ENCODE measurements at regions not wholly inside any gene's neighbourhood (a gene's known extent, or its start where the extent isn't known, plus 50 kb on each side); places are given as distances from the start of the nearest gene placed in this dataset.

DNA sequence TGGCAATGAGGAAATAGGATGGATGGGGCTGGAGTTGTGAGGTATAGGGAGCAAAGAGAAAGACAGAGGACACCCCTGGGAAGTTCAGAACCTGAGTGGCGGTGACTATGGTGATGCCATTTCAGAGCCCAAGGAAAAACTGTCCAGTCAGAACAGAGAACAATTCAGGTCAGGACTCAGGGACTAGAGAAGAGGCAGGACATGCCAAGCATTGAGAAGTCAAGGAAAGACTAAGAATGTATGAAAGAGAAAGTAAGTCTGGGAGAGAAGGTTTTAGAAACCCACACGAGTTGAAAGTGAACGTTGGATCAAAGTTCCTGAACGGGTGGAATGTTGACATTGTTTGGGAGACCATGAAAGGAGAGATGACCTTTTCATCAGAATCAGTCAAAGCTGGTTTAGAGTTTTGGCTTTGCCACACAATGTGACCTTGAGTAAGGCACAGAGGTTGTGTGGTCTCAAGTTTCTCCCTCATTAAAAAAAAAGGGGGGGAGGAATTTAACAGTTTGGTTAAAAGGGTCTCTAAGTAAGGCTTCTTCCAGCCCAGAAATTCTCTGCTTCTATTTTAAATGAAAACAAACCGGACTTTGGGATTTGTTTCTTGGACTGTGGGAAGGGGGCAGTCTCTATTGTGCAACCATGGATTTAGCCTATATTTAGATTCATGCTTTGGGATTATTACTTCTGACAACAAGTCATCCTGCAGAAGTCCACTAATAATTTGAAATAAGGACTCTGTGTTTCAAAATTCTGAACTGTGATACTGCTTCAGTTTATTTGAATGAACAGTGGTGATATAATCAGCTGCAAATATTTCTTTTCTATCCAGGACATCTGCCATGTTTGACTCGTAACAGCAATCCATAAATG is 315.9 kb upstream of the TBL1XR1 start:
- DNase-seq (ENCODE audit: low spot score): no peak

DNA sequence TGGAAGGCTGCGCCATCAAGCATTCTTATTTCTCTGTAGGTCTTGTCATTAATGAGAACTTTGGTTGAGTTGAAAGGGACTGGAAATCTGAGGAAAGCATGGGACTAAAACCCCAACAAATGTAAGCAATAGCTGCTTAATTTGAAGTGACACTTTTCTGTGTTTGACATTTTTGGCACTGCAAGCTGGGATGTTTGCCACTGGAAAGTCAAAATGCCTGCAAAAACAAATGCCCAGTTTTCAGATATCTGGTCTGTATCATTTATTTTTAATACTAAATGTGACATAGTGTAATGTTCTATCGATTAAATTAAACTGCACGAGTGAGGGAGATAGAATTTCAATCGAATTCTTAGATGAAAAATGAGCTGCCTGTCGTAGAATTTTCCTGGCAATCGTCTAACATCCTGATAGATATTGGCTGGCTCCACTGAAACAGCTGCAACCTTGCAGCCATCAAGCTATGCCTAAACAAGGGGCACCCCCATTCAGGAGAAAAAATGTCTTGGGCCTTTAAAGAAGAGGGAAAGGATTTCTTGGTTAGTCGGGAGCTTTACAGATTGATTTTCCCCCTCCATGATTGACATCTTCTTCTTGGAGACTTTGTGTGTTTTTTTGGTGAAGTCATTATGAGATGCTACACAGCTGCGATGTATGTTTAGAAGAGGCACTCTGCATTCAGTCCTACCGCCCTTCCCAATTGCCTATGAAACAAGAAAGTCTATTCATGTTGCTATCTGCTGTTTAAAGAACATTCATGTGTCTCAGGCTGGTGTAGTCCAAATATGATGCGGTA is 316.7 kb upstream of the TBL1XR1 start:
- no peak for DNase-seq (ENCODE audit: low spot score)

DNA sequence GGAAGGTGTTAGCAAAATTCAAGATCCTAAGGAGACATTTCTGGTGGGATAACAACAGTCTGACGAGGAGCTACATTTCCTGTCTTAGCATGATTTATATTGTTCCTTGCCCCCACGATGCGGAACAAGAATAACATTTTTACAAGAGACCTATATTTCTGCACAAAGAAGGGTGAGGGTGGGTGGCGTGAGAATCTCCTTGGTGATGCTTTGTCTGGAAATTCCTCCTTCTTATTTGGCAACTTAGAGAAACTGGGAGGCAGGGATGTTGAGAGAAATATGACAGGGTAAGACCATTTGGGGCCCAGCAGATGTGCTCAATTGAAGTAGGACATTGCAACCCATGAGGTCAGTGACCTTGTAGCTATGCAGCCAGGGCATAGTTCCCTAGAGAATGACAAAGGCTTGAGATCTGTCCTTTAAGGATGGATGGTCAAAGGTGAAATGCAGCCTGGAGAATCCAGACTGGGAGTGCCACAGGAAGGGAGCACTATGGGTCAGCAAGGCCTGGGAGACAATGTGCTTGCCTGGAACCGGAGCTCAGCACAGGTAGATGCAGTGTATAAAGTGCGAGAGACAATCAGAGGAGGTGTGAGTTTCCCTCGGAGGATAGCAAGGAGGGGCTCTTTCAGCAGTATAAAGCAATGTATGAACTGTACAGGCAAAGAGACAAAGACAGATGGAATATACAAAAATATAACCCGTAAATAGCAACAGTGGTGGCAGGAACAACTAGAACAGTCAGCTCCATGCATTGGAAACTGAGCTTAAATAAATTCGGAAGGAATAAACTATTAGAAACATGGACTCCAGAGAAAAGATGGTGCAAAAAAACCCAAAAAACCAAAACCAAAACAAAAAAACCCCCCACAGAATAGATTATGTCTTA is 317.6 kb upstream of the TBL1XR1 start:
- no peak for DNase-seq (ENCODE audit: low spot score)

DNA sequence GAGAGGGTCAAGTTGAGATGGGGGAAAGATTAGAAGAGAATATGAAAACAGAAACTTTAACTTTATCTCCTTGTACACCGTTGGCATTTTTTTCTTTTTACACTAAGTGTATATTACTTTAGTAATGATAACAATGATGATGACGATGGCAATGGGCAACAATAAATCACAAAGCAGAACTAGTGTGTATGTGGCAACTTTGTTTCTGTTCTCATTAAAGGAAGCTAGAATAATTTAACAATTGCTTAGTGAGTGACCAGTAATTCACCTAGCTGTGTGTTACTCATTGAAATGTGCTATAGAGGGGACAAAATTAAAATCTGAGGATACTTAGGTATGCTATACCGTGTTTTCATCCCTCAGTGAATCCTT is 318.5 kb upstream of the TBL1XR1 start:
- DNase-seq (ENCODE audit: low spot score): no peak

DNA sequence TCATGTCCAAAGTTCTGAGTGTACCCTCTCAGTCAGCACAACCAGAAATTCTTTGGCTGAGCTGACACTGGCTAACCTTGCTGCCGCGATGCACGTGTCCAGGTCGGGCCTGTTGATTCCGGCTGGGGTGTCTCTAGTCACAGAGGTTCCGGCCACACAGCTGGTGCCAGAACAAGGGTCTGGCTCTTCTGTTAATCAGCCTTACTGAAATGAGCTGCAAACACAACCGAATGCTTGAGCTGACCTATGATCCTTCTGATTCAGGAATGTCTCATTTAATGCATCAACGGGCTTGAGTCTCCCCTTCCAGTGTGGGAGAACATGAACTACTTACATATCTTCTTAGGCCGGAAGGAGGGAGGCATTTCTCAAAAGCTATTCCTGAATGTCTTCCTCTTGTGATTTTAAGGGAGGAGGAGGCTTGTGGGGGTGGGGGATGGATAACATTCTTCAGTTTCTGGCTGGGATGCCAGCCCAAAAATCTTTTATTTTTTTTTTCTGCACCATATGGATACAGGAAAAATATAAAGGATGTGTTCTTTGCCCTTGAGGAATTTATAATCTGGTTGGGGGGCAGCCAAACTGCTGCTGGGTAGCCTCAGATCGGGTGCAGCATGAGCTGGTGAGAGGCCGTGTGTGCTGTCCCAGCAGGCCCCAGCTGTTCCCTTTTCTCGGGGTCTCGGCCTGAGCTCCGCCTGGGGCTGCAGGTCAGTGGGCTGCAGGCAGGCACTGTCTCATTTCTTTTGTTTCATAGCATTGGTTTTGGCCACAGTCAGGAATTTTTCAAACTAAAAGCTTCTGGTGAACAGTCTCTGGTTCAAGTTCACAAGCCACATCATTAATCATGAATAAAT is 319.1 kb upstream of the TBL1XR1 start:
- no peak for DNase-seq (ENCODE audit: low spot score)

DNA sequence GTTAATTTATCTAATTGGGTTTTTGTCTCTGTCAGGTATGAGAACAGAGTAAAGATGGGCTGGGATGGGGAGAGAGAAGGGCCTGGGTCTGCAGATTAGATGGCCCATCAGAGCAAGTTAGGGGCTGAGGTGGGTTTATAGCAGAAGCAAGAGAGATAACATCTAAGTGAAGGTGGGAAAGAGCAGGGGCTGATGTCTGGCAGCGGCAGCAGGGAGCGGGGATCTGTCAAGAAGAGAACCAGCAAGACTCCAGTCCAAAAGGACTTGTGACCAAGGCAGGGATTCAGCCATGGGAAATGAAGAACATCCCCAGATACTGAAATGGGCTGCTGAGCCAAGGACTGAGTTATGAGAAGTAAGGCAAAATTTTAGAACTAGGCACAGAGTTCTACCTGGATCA is 320.6 kb upstream of the TBL1XR1 start:
- no peak for DNase-seq (ENCODE audit: low spot score)

DNA sequence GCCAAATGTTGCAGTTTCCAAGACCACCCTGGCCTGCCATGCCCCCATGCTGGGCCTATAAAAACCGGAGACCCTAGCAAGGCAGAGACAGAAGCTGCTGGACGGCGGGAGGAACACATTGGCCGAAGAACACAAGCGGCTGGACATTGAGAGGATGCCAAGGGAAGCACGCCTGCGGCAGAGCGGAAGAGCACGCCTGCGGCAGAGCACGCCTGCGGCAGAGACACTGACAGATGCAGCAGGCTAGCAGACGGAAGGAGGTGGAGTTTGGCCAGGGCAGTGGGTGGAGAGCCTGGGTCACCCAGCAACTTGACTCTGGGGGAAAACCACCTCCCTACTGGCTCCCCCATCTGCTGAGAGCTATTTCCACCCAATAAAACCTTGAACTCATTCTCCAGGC is 322.3 kb upstream of the TBL1XR1 start:
- no peak for DNase-seq (ENCODE audit: low spot score)

DNA sequence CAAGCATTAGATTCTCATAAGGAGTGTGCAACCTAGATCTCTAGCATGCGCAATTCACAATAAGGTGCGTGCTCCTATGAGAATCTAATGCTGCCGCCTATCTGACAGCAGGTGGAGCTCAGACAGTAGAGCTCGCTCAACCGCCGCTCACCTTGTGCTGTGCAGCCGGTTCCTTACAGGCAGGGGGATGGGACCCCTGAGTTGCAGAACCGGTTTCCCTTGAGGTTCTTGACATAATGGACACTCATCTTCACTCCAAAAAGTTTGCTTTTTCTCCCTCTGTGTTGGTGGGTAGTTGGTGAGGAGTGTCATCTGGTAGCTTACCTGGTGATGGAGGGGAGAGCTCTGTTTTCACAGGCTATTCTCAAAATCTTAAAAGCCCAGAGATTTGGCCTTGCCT is 324.0 kb upstream of the TBL1XR1 start:
- DNase-seq (ENCODE audit: low spot score): no peak

DNA sequence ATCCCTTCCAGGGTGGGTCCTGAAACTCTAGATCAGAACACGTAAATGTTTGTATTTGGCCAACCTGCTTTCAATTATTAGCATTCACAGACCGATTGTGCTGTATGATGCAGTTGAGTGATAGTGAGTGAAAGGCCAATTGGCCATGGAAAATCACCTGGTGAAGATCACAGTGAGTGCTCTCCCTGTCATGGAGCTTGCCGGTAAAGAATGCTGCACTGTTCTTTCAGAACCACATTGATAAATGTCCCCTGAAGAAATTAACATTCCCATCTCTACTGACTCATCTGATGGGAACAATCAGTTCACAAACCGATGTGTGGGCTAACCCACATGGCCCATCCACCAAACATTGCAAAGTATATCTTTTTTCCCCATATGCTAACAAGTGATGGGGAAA is 324.8 kb upstream of the TBL1XR1 start:
- DNase-seq (ENCODE audit: low spot score): no peak

DNA sequence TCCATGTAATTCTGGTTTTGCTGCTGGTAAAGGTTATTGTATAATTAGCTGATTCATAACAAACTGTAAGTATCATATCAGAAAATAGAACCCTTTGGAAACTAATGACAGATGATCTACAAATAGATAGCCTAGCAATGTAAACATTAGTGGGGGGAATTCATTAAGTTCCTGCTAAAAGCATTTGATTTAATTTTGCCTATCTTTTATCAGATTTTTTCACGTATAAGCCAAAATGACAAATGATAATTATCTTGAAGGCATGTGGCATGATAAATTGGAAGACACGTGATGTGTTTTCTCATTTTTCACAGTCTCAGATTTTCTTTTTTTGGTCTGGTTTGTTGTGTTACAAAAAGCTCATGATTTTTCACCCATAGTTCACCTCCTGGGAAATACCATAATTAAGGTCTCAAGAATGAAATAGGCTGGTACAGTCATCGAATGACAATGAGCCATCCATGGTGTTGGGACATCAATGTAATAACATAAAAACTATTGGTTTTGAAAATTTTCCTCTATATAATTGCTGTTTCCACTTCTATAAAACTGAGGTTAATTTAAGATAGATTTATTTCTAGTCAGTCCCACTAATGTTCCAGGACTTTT is 325.9 kb upstream of the TBL1XR1 start:
- DNase-seq (ENCODE audit: low spot score): no peak

DNA sequence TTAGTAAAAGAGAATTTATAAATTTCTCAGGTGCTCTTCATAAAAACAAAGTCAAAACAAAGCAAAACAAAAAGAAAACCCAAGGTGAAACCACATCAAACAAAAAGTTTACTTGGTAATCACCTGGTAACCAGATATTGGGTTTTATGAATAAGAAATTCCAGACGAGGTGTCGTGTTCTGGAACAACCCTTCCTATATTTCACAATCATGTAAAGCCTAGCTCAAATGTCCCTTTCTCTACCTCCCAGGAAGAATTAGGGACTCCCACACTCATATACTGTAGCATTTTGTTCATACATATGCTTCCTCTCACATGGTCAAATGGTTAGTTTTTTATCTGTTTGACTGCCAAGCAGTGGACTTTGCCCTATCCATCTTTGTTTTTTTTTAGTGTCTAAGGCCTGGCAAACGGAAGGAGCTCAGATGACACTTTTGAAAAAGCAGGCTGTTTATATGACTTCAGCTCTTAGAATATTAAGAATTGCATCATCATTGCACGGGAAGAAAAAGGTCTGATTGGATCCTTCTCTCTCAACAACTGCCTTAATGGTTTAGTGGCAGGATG is 326.7 kb upstream of the TBL1XR1 start:
- DNase-seq (ENCODE audit: low spot score): no peak

DNA sequence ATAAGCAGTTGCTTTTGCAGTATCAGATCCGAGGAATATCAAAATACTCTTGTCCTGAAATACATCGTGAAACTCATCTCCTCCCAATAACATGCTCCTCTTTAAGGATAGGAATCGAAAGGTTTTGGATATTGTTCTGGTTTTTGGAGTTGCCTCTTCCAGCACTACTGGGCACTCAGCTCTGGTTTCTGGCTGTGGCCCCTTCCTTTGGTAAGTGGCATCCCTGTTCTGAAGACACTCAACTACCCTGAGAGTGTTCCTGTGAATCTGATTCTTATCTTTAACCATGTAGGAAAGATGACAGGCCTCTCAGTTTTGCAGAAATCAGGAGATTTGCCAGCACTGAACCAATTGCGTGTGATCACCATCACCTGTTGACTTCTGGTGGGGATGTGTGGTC is 327.5 kb upstream of the TBL1XR1 start:
- DNase-seq (ENCODE audit: low spot score): no peak

DNA sequence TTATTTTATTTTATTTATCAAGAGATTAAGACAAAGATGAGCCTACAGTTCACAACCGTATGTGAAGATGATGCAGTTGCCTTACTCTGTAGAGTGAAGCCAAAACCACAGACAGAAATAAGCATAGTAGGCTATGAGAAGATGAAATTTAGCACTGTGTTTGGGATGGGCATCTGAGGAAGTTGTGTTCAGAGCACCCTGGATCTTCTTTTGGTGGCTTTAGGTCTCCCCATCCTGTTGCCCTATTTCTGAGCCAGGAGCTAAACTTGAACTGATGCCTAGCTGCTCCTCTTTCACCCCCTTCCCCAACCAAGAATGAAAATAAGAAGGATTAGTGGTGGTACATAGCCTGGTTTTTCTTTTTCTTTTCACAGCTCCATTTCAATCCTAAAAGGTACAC is 328.1 kb upstream of the TBL1XR1 start:
- DNase-seq (ENCODE audit: low spot score): no peak

DNA sequence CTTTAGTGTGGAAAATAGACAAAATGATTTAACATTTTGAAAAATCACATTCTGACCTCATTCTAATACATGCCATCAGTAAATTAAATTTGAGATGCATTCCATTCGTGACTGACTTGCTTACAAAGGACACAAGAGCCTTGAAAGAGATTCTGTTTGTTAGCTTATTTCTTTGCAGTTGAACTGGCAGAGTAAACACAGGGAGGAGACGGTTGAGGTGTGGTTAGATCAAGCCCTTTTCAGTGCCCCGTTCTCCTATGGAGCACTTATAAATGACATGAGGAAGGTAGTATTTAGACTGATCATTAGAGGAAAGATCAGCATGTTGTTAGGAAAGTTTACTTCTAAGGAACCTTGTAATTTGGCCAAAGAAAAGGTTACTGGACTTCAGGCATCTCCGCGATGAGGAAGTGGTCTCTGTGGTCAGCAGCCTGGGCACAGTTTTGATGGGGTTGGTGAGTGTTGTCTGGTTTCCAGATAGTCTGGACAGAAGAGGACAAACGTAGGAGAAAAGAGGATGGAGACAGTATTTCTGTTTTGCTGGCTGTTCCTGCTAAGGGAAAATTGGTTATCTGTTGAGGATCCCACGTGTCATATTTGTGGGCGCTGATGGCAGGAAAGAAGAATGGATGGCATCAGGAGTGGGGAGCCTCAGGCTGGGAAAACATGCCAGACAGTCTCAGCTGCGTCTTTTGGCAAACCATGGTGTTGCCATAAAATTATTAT is 328.9 kb upstream of the TBL1XR1 start:
- no peak for DNase-seq (ENCODE audit: low spot score)

DNA sequence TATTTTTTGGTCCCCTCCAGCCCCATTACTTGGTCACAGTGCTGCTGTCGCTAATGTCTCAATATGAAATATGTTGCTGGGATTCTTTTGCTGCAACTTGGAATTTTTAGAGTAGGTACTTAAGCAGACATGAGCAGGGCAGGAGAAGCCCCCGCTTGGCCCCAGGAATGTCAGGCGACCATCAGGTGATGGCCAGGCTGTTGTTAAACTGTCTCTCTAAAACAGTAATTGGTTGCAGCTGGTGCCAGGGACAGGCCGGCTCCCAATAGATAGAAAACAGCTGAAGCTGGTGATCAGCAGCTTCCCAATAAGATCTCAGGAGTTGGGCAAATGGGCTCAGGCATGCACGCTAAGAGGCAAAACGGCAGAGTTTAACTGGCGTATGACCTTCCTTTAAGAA is 329.9 kb upstream of the TBL1XR1 start:
- no peak for DNase-seq (ENCODE audit: low spot score)

DNA sequence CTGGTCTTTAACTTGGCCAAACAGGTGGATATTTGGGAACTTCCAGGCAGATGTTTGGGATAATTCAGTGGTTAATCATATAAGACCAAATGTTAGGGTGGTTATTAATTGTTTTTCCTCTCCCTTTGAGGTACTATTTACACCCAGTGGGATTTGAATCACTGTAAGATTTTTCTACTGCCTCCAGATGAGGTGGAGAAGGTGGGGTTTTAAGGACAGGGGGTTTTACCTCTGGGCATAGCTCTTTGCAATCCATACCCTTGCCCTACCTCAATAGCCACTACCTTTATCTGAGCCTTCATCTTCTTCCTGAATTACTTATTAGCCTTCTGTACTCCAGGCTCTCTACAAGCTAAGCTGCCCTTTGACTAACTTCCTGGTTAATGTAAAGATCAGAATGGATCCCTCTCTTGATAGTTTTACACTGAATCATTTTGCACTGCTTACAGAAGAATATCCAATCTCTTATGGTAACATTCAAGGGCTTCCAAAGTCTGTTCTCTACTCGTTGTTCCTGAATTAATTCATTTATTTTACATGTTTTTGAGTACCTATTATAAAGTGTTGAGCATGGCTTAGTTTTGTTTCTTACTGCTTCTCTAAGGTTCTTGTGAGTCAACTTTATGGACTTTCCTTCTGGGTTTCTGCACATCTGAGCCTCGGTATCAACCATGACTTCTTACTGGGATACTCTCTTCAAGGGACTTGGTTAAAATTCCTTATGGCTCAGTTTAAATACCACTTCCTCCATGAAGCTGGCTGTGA is 331.2 kb upstream of the TBL1XR1 start:
- DNase-seq (ENCODE audit: low spot score): no peak

DNA sequence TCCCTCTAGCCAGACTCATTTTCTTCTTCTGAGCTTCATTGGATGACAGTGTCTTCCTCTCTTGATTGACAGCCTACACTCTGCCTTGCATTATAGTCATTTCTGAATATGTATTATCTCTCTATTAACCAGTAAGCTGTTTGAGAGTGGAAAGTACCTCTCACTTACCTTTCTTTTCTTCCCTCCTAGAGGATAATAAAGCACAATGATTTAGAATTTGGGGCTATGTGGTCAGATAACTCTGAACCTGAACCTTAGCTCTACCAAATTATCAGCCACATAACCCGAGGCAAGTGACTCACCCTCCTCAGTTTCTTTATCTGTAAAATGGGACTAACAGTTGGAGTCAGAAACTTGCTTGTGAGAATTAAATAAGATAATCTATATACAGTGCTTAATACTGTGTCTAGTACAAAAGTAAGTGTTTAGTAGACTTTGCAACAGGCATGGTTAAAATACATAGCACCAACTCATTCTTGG is 331.8 kb upstream of the TBL1XR1 start:
- no peak for DNase-seq (ENCODE audit: low spot score)

DNA sequence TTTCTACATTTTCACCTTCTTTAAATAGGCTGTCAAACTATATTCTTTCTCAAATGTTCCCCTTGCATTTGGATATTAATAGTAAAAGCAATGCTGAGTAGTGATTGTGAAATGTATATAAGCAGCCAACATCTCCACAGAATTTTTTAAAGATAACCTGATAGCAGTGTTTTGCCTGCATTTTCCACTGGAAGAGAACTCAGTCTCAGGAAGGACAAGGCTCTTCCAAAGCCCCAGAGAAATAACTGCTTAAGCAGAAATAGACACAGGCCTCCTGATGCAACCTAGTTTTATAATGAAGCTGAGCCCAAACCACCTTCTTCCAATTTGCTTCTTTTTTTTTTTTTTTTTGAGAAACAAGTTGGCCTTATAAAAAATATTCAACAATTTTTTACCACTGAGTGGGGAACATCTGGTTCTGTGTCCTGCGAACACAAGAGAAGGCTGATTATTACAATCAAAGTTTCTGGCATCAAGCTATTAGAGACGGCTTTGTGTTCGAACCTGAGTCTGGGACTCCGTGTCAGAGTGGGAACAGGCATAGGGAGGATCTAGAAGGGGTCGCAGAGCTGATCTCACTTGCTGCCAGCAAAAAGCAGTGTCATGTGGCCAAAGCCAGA is 332.5 kb upstream of the TBL1XR1 start:
- DNase-seq (ENCODE audit: low spot score): no peak

DNA sequence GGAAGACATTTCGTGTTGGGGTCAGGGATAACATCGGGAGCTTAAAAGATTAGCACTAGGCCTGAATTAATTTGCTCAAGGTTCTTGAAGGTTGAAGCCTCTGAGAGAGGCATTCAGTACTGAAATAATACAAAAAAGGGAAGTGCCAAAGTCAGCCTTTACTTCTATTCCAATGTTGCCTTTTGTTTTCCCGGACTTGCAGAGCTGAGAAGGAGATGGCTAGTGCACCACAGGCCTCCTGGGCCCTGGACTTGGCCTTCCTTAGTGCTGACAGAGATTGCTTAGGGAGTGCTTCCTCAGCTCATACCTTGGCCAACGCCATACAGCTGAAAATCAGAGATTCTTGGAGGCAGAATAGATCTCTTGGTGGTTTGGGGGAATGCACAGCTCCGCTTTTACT is 333.6 kb upstream of the TBL1XR1 start:
- DNase-seq (ENCODE audit: low spot score): no peak

Data from putamen (tissue), 1 donor.